Mammary epithelial cell (primary cell): ENCODE measurements at regions not wholly inside any gene's neighbourhood (a gene's known extent, or its start where the extent isn't known, plus 50 kb on each side); places are given as distances from the start of the nearest gene placed in this dataset.

ENCODE experiments used
- CTCF ChIP-seq, 2 donors: IDR thresholded peaks in 1 of 2; conservative IDR thresholded peaks in 1 of 2; 2 replicates each; pipeline ENCODE4 v1.5.1; 2011 to 2012; ENCODE audit warnings: inconsistent platforms in 2 of 2, low read length in 2 of 2, mild to moderate bottlenecking in 2 of 2, control low read depth in 1 of 2, low read depth in 1 of 2; ENCODE audit not compliant: insufficient read depth in 1 of 2; ENCODE audit errors: extremely low read depth in 1 of 2
- EZH2 ChIP-seq: IDR thresholded peaks from 2 replicates; pipeline ENCODE4 v1.6.1; 2012; ENCODE audit warnings: low read length, inconsistent platforms, borderline replicate concordance

GRCh38 chr5:165781738-165782137 is 2276.3 kb downstream of the MAT2B start:
- no peak for TF ChIP-seq CTCF (conservative IDR thresholded peaks at IDR 0.05 in 1 of 2, IDR thresholded peaks at IDR 0.05 in 1 of 2; ENCODE audit: extremely low read depth in 1 of 2, insufficient read depth in 1 of 2, low read depth in 1 of 2, low read length in 2 of 2)
- TF ChIP-seq EZH2 = no peak
